Activated CD4-positive, alpha-beta T cell treated with anti-CD3 and anti-CD28 coated beads, Interleukin-2, Interleukin-6, amounts not matched to agents 100 ng/mL and 50 ng/mL, durations not matched to agents 16 hours and 8 hours (primary cell): ENCODE measurements at regions not wholly inside any gene's neighbourhood (a gene's known extent, or its start where the extent isn't known, plus 50 kb on each side); places are given as distances from the start of the nearest gene placed in this dataset.

Source experiments
- DNase-seq: peaks from one replicate; pipeline ENCODE4 v3.0.0-alpha.2; 2020

DNA sequence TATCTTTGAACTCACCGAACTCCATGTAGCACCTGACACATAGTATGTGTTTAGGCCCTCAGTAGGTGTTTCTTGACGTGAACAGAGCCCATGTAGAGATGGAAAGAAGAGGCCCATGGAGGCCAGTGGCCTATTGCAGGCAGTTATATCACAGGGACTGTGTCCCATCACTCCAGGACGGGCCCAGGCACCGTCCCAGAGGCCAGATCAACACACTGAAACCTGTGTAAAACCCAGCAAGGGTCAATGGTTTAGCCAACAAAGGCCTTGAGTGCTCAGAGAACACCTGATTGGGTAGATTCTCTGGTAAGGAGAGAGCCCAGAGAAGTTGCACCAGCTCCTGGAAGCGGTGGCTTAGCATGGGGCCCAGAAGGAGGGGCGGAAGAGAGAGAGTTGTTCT, 82.8 kb downstream of the INHBB start:
- no peak for DNase-seq

DNA sequence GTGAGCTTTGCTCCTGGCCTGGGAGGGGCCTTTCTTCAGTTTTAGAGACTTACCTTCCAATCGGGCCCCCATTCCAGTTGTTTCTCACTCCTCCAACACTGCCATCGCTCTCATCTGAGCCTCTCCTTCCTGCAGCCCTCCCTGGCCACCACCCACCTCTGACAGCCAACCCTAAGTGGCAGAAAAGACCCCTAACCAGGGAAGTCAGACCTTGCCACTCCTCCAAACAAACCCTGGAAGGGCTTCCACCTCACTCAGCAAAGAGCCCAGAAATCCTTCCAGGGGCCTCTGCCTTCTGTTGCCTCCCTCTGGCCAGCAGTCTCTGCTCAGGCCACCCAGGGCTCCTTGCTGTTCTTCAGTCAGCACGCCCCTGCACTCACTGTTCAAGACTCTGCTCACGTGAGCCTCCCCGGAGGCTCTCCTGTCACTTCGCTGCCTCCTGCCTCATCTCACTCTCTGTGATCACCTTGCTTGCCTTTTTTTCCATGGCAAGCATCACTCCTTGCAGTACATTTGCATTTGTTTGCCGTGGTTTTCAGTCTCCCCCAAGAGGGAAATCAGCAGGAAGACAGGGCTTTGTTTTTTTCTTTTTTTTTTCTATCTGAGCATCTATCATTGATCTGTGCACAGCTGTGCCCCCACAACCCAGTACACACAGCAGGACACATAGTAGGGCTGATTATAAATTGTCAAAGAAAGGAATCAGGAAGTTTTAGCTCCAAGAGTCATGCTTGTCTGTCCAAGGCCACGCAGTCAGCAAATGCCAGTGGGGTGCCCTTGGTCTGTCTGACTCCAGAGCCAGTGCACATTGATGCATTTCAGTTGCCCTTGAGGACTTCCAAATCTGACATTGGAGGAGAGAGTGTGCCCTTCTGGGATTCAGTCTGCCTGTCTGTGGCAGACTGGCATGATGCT, 83.9 kb downstream of the INHBB start:
- DNase-seq = no peak

DNA sequence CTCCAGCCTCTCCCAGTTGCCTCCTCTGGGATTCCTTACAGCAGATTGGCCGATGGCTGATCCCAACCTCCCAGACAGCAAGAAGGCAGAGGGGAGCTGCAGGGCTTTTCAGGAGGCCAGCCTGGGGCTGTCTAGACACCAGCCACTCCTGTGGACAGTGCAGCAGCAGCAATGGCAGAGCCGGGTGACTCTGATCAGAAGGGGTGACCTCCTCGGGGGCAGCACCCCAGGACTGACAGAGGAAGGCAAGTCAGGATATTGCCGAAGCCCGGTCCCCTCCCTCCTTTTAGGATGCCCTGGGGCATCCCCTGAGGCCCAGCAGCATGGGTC, 84.5 kb downstream of the INHBB start:
- no peak for DNase-seq

DNA sequence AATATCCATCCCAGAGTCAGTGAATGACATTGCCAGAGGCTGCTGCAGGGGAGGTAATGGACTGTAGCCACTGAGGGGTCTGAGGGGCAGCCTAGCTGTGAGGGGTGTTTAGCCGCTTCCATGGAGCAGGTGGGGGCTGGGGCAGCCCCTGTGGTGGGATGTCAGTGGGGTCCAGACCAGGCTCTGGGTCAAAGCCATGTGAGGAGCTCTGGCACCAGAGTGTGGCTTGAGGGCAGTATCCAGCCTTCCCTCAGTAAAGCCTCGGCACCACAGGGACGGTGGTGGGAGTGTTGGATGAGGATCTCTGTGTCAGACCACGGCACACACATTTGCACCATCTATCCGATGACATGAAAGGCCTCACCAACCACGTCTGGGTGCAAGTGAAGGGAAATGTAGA, 85.0 kb downstream of the INHBB start:
- DNase-seq = no peak

DNA sequence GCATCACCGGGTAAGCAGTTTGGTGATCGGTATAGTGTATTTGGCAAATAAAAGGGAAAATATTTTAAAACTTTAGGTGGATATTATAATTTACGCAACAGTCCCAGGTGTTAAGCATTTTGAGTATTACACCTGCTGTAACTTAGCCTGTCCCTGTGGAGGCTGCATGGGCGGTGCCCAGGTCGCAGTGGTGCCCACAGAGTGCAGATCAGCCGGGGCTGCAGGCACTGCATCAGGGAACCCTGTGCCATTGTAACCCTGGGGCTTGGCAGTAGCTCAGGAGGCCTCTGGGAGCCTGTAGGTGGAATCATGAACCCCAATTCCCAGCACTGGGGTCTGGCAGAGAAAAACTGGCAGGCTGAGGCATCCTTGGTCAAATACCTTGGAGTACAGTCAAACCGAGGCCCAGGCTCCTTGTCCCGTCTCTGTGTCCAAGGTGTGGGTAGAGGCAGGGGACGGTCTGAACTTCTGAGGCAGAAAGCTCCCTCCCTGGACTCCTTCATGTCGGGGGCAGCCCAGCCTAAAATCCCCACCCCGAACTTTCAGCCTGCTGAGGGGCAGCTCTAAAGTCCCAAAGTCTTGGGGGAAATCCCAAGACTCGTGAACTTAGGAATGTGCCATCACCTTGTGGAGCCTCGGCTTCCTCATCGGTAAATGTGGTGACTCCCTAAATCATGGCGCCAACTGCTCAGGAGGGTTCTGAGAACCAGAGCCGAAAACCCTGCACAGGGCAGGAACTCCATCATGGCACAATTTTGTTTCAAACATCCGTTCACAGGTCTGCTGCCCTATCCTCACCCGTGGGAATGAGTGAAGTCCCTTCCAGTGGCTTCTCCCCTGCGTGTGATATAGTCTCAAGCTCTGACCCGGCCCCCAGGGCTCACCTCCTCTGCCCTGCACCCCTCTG, 85.7 kb downstream of the INHBB start:
- no peak for DNase-seq

DNA sequence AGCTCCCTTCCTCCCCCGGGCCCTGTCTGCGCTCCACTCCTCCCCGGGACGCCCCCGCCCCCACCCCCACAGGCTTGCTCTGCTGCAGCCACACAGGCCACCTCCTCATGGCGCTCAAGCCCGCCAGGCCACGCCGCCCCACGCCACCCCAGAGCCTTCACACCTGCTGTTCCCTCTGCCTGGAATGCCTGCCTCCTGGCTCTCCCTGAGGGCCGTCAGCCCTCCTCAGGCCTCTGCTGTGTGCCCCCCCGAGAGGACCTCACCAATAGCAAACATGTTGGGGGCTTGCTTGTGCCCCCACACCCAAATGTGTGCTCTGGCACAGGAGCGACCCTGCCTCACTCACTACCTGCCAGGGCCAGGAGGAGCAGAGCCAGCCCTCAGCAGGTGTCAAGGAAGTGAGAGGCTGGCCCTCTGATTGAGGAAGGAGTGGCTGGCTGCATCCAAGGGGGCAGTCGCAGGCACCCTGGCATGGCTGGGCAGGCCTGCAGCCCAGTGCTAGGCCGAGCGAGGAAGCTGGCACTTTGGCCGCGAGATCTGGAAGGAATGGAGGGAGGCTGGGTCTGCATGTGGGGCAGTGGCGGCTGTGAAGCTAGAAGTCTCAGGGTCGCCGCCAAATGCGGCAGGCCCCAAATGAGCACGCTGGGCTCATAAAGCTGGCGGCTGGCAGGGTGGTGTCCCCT, 86.5 kb downstream of the INHBB start:
- no peak for DNase-seq

DNA sequence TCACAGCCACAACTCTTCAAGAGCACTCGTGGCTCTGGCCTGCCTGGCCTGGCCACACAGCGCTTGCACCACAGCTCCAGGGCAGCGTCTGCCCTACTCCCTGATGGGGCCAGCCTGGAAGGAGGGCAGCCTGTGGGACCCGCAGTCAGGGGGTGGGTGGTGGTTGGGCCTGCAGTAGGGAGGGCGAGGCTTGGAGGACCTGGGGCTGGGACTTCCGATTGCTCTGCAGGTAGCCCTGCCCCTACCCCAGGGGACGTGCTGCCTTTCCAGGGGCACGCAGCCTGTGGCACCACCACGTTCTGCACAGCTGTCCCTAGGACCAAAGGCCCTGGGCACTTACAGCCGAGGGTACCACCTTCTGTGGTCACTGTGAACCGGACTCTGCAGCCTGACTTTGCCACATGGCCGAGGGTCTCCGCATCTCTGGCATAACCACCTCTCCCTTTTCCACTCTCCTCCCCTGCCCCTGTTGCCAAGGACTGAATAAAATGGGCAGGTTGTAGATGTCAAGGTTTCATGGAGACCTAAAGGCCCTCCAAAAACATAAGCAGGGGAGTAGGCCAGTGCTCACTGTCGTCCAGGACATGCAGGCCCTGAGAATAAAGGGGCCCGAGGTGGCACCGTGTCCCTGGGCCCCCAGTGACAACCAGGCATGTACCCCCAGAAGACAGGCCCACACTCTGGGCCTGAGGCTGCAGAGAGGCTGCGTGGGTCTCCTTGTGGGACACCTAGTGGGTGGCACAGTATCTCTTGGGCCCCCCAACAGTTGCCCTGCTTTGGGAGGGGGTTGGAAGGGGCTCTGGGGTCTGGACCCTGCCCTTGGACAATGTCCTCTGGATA, 87.3 kb downstream of the INHBB start:
- DNase-seq = no peak

DNA sequence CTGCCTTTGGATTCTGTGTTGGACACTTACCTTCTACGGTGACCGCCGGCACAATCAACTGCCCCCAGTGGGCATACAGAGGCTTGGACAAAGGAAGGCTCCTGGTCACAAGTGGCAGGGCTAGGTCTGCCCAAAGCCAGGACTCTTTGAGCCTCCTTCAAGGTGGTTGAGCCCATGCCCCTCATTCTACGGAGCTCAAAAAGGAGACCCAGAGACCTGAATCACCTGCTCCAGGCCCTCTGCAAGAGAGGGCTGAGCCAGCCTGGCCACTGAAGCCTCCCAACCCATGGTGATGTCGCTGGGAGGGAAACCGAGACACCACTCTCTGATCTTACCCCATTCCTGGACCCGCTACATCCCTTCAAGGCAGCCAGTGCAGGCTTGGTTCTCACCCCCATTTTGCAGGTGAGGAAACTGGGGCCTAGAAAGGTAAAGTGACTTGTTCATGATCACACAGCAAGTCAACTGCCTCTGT, 87.9 kb downstream of the INHBB start:
- no peak for DNase-seq

DNA sequence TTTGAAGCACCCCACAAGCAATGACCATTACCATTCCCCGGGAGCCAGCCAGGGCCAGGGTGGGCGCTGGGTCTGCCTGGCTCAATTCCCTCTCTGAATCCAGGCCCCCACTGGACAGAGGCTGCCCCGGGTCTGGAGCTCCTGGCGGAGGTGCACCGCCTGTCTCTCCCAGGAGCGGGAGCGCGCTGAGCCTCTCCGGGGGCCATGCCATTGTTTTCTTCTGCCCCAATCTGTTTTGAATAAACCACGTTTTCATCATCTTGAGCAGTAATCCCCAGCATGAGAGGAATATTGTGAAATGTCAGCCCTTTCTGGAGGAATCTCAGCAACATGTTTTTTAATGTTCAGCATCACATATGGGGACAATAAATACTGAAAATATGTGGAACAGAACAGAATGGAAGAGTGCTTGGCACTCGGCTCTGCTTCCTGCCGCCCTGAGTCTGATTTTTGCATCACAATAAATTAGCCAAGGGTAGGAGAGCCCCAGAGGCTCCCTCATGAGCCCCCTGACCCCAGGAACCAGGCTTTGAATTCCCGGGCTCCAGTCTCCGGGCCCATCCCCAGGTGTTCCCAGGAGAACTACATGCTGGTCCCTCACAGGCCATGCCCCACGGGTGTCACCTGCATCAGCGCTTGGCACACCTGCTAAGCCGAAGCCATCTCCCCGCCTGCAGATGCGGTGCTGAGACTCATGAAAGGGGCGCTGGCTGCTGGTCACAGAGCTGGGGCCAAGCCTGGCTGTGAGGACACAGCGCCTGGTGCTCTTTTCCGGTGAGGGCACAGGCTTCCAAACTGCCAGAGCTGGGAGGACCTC, 88.8 kb downstream of the INHBB start:
- DNase-seq = no peak

DNA sequence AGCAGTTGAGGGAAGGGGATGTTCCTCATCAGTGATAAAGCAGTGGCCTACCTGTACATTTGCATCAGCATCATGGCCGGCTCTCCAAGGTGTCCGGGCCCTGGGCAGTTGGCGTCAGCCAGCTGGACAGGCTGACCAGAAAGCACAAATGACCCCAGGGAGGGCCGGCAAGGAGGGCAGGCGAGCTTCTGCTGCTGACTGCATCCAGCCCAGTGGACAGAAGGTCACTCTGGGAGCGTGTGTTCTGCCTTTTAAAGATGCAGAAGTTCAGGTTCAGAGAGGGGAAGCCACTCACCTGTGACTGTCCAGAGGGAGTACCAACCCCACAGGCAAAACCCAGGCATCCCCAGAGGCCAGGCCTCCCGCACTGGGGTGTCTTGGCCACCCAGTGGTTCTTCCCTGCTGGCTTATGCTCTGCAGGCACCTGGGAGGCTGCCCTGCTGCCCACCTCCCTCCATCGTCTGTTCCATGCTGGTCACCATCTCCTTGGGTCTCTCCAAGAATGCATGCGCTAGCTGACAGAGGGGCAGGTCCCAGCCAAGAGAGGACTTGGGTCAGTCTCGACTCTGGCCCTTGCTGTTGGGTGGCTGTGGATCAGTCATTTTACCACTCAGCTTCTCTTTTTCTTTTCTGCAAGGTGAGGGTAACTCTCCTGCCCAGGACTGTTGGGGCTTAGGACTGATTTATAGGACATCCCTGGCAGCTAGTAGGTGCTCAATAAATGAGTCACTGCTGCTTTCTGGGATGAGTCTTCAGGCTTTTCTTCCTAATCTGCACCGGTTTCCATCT, 89.9 kb downstream of the INHBB start:
- no peak for DNase-seq

DNA sequence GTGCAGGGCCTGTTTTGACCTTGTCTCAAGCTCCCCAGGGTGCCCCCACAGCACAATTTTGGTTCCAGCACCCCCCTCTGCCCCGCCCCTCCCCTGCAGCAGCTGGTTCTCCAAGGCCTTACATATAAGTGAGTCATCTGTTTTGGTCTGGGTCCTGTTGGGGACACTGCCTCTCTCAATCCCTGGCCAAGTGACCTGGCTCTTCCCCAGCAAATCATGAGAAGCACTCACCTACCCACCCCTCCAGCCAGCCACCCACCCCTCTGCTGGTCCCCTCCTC, 90.5 kb downstream of the INHBB start:
- no peak for DNase-seq

DNA sequence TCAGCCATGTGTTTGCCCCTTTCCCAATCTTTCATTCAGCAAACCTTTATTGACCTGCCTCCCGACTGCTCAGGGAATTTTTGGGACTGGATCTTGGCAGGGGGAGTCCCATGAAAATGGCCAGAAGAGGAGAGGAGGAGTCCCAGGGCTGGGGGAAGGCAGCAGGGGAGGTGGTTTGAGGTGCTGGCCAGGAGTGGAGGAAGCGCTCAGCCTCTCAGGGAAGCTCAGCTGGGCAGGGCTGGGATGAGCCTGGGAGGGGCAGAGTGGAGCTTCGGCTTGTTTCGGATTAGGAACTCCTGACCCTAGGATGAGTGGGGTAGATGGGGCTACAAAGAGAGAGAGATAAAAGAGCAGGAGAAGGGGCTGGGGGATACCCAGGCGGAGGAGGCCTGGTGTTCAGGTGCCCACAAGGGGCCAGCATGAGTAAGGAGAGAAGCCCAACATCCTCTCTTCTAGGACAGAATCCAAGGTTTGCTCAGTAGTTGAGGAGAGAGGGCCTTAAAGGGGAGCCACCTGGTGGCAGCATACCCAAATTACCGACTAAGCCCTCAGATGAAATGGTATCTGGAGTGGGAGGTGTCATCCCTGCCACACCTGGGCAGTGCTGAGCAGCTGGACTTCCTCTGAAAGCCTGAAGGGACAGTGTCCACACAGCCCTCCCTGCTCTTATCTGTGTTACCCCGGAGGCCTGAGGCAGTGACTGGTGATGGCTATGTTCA, 91.1 kb downstream of the INHBB start:
- peak; percentile 20 for DNase-seq

DNA sequence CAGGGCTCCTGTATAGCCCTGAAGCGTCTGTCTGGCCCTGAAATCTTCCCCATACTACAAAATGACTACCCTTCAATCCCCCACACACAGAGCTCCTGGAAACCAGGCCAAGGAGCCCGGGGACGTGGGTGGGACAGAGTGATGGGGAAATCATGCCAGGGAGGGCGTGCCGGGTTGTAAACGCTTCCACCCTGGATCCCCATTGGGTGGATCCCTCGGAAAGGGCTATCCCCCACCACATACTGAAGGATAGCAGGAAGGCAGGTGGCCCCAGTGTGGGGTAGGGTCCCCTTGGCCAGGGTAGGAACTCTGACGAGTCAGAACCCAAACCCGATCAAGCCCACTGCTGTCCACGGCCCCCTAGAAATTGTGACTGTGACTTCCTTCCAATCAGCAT, 91.7 kb downstream of the INHBB start:
- no peak for DNase-seq

DNA sequence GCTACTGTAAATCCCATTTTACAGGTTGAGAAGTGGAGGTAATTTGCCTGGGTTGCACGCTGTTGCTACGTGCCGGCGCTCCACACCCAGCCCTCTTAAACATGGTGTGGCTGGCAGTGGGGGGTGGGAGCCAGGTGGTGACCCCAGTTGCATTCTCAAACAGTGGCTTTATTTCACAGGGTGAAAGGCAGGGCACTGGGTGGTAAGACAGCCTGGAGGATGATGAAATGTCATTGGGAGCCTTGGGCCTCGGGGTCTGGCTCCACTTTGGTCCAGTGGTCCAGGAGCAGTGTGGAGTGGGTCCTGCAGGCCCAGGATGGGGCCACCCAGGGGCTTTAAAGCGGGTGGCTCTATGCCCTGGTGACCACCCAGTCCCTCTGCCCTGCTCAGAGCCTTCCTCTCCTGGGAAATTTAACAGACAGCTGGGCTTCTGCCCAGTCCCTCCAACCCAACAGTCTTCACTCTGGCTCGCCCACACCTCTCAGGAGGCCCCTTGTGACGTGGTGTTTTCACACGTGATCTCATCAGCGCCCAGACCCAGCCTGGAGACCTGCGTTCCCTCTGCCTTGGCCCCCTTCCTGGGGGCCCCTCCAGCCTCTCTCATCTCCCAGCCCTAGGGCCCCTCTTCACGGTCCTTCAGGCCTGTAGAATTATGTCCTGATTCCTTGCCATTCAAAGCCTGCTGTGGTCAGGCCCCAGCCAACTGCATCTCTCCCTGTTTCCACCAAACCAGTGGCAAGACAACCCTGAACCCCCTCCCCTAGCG, 92.5 kb downstream of the INHBB start:
- DNase-seq = no peak

DNA sequence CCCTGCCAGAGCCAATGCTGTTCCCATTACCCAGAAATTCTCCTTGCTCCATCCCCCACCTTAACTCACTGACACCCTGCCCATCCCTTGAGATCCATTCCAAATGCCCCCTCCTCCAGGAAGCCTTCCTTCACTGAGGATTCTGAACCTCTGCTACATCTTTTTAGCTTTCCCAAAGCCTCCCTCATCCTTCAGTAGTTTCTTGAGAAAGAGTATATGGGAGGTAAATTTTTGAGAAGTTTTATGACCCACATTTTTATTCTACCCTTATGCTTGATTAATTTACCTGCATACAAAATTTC, 93.1 kb downstream of the INHBB start:
- no peak for DNase-seq

DNA sequence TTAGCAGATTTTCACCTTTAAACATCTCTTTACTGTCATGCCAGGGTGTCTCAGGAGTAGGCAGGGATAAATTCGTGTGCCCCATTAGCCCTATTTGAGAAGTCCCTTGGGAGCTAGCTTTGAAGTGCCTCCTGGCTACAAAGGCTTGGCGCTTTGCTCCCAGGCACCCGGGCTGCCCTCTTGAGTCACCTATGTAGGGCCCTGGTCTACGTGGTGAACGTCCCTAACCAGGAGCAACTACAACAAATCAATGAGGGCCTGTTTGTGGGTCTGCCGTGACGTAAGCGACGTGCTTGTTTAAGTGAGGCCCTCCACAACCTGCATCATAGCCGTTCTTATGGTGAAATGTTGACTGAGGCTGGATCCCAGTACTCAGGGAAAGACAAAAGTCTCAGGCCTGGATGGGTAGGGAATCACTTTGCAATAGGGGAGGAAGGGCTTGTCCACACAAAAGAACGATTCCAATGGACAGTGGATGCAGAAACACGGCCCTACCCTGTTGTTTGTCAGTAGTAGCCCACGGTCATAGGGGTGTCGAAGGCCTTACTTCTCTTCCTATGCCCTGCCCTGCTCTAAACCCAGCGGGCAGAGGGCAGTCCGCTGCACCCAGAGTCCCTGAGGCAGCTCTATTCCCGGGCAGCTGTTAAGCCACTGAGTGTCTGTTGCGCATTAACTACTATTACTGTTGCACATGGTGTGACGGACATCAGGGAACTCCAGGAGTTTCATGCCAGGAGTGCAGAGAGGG, 93.9 kb downstream of the INHBB start:
- DNase-seq = no peak

DNA sequence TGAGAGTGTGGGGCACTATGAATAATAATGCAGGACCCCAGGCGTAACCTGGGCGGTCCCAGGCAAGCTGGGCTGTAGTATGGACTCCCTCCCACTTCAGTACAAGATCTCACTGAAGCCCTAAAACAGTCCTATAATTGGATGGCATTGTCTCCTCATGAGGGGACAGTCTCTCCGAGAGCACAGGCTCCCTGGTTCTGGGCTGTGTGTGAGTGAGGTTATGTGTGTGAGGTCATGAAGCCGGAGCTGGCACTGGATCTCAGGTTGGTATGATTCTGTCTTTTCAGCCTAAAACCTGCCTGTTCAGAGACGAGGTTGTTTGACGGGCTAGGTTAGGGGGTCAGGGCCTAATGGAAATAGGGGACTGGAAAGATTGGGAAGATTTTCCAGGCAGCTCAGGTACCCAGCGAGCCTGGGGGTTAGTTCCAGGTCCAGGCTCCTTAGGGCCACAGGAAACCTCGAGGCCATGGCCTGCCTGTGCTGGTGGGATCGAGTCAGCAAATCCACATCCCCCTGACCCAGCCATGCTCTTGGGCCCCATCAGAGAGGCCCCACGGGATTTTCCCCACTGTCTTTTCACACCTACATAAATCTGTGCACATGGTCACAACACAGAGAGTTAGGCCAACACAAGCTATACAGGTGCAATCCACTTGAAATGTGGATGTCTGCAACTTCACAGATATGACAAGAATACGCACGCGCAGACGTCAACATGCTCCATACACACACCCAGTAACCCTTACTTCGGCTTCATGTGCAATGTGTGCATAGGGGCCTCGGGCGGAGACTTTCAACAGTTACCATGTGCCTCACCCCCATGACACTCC, 94.8 kb downstream of the INHBB start:
- no peak for DNase-seq

DNA sequence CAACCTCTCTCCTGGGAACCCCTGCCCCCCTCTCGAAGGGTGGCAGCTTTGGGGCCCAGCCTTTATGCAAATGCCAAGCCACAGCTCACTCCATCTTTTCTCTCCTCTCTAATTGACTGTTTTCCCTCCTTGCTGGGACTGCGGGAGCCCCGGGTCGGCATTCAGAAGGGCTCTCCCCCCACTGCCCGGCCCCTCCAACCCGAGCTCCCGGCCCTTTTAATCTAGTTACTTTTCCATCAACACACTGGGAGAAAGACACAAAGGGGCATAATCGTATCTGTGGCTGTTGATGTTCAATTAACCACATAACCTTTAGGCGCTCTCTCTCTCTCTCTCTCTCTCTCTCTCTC, 95.4 kb downstream of the INHBB start:
- no peak for DNase-seq
